Astrocyte (in vitro differentiated cells and primary cell): ENCODE measurements at regions not wholly inside any gene's neighbourhood (a gene's known extent, or its start where the extent isn't known, plus 50 kb on each side); places are given as distances from the start of the nearest gene placed in this dataset.

Experiments used
- DNase-seq: peaks from one replicate; pipeline ENCODE4 v3.0.0-alpha.2; 2010; ENCODE audit warnings: low read depth
- FAIRE-seq: peaks from 2 replicates; lab custom pipeline; 2011; peaks lifted over from hg19 to GRCh38; lab: Jason Lieb, UNC
- H2AFZ ChIP-seq: 2 replicates; pipeline ENCODE4 v1.6.0; 2012; ENCODE audit warnings: low read depth, low read length, inconsistent platforms
- H3K27ac ChIP-seq: 2 replicates; pipeline ENCODE4 v1.5.1; 2011; ENCODE audit warnings: low read depth, low read length, inconsistent platforms
- H3K27me3 ChIP-seq: 2 replicates; pipeline ENCODE4 v1.6.0; 2011; ENCODE audit warnings: low read length, inconsistent platforms; ENCODE audit not compliant: insufficient read depth
- H3K36me3 ChIP-seq: 2 replicates; pipeline ENCODE4 v1.5.1; 2011; ENCODE audit warnings: low read length, inconsistent platforms; ENCODE audit not compliant: insufficient read depth
- H3K4me1 ChIP-seq: 2 replicates; pipeline ENCODE4 v1.5.1; 2011; ENCODE audit warnings: low read length, inconsistent platforms; ENCODE audit not compliant: insufficient read depth
- H3K4me2 ChIP-seq: 2 replicates; pipeline ENCODE4 v1.6.0; 2012; ENCODE audit warnings: low read length, inconsistent platforms
- H3K4me3 ChIP-seq: 2 replicates; pipeline ENCODE4 v1.5.1; 2011; ENCODE audit warnings: low read depth, mild to moderate bottlenecking, low read length, inconsistent platforms; ENCODE audit not compliant: insufficient read depth
- H3K79me2 ChIP-seq: 2 replicates; pipeline ENCODE4 v1.6.0; 2012; ENCODE audit warnings: mild to moderate bottlenecking, low read length, inconsistent platforms; ENCODE audit not compliant: insufficient read depth
- H3K9ac ChIP-seq: 2 replicates; pipeline ENCODE4 v1.6.0; 2012; ENCODE audit warnings: mild to moderate bottlenecking, low read length, inconsistent platforms
- H3K9me3 ChIP-seq: 2 replicates; pipeline ENCODE4 v1.5.1; 2012; ENCODE audit warnings: low read depth, mild to moderate bottlenecking, low read length, inconsistent platforms; ENCODE audit not compliant: insufficient read depth
- H4K20me1 ChIP-seq: 2 replicates; pipeline ENCODE4 v1.6.0; 2012; ENCODE audit warnings: low read length, inconsistent platforms; ENCODE audit not compliant: insufficient read depth
- H3K27ac Mint-ChIP-seq: one replicate; pipeline ENCODE4 v1.8.0; 2021; ENCODE audit warnings: mild to moderate bottlenecking, mixed read lengths; ENCODE audit not compliant: unreplicated experiment
- H3K27me3 Mint-ChIP-seq: one replicate; pipeline ENCODE4 v1.8.0; 2021; ENCODE audit warnings: low read depth, mixed read lengths; ENCODE audit not compliant: unreplicated experiment
- H3K36me3 Mint-ChIP-seq: one replicate; pipeline ENCODE4 v1.8.0; 2021; ENCODE audit warnings: low read depth, mixed read lengths; ENCODE audit not compliant: unreplicated experiment
- H3K4me1 Mint-ChIP-seq: one replicate; pipeline ENCODE4 v1.8.0; 2021; ENCODE audit warnings: low read depth, mixed read lengths; ENCODE audit not compliant: unreplicated experiment
- H3K4me3 Mint-ChIP-seq: one replicate; pipeline ENCODE4 v1.8.0; 2021; ENCODE audit warnings: mild to moderate bottlenecking, moderate library complexity, mixed read lengths; ENCODE audit not compliant: unreplicated experiment
- H3K9me3 Mint-ChIP-seq: one replicate; pipeline ENCODE4 v1.8.0; 2021; ENCODE audit warnings: mild to moderate bottlenecking, mixed read lengths; ENCODE audit not compliant: unreplicated experiment
- CTCF ChIP-seq: IDR thresholded peaks from 2 replicates; pipeline ENCODE4 v1.5.1; 2011; ENCODE audit warnings: low read depth, mild to moderate bottlenecking, inconsistent platforms, low read length, moderate library complexity; ENCODE audit not compliant: insufficient read depth
- EZH2 ChIP-seq: IDR thresholded peaks from 2 replicates; pipeline ENCODE4 v1.6.1; 2012; ENCODE audit warnings: mild to moderate bottlenecking, low read length, inconsistent platforms; ENCODE audit not compliant: insufficient read depth

- no peaks in the 10 kb centered on the region for H4K20me1 ChIP-seq
- no peaks in the 10 kb centered on the region for H3K36me3 Mint-ChIP-seq
- no peak overlapping the region for H3K27ac Mint-ChIP-seq
- no peak for TF ChIP-seq CTCF
- no peak for TF ChIP-seq EZH2
- FAIRE-seq: no peak
- no peak overlapping the region for H2AFZ ChIP-seq
- peaks cover 2% of the 10 kb centered on the region for H3K27me3 Mint-ChIP-seq
- no peaks in the 10 kb centered on the region for H3K36me3 ChIP-seq
- no peak overlapping the region for H3K4me2 ChIP-seq
- no peaks in the 10 kb centered on the region for H3K27me3 ChIP-seq
- H3K9ac ChIP-seq: no peak overlapping the region
- DNase-seq: no peak
- H3K4me1 Mint-ChIP-seq: no peaks in the 10 kb centered on the region
- no peaks in the 10 kb centered on the region for H3K9me3 ChIP-seq
- no peak overlapping the region for H3K27ac ChIP-seq
- H3K9me3 Mint-ChIP-seq: no peaks in the 10 kb centered on the region
- no peaks in the 10 kb centered on the region for H3K79me2 ChIP-seq
- H3K4me3 Mint-ChIP-seq: no peak overlapping the region
- no peak overlapping the region for H3K4me3 ChIP-seq
- H3K4me1 ChIP-seq: no peaks in the 10 kb centered on the region
These were observed 264.8 kb upstream of the BRINP1 start for GRCh38 chr9:119634006-119634405.

DNA sequence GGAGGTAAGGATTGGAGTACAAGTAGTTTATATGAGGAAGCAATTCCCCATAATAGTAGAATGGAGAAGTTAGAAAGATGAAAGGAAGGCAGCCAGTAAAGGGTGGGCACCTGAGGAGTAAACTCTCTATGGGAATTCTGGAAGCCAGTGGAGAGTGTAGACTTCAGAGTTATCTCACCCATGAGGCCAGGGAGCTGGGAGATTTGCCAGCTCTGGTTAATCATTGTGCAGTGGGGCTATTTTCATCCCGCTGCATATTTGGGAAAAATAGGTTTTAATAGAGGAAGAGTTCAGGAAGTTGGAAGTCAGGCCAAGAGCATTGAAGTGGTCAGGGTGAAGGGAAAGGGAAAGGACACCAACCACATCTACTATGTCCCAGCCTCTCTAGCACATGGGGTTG, 242.3 kb upstream of the BRINP1 start:
- no peaks in the 10 kb centered on the region for H4K20me1 ChIP-seq
- no peaks in the 10 kb centered on the region for H3K4me1 Mint-ChIP-seq
- H3K9me3 Mint-ChIP-seq: no peaks in the 10 kb centered on the region
- no peaks in the 10 kb centered on the region for H3K9me3 ChIP-seq
- no peaks in the 10 kb centered on the region for H3K36me3 ChIP-seq
- no peak overlapping the region for H3K27ac ChIP-seq
- no peaks in the 10 kb centered on the region for H3K27me3 ChIP-seq
- peaks cover 20% of the 10 kb centered on the region for H3K27me3 Mint-ChIP-seq
- H3K79me2 ChIP-seq: no peaks in the 10 kb centered on the region
- H3K4me2 ChIP-seq: no peak overlapping the region
- H3K4me3 ChIP-seq: no peak overlapping the region
- H3K4me3 Mint-ChIP-seq: no peak overlapping the region
- no peak overlapping the region for H3K9ac ChIP-seq
- FAIRE-seq (no peak), DNase-seq (no peak)
- no peak overlapping the region for H3K27ac Mint-ChIP-seq
- H2AFZ ChIP-seq: no peak overlapping the region
- H3K4me1 ChIP-seq: no peaks in the 10 kb centered on the region
- no peaks in the 10 kb centered on the region for H3K36me3 Mint-ChIP-seq
- no peak for TF ChIP-seq EZH2
- TF ChIP-seq CTCF: no peak

GRCh38 chr9:119609277-119609971, 240.2 kb upstream of the BRINP1 start:
- Mint-ChIP-seq H3K9me3 (no peaks in the 10 kb centered on the region), H3K27ac (no peak overlapping the region)

More at GRCh38 chr9:119609277-119609971, 240.2 kb upstream of the BRINP1 start:
- Mint-ChIP-seq H3K4me3 (no peak overlapping the region), H3K36me3 (no peaks in the 10 kb centered on the region), H3K4me1 (no peaks in the 10 kb centered on the region), H3K27me3 (peaks cover 17% of the 10 kb centered on the region)
- Histone ChIP-seq H2AFZ (no peak overlapping the region), H4K20me1 (no peaks in the 10 kb centered on the region), H3K27ac (no peak overlapping the region), H3K4me1 (no peaks in the 10 kb centered on the region), H3K4me3 (no peak overlapping the region), H3K9me3 (no peaks in the 10 kb centered on the region), H3K9ac (no peak overlapping the region), H3K79me2 (no peaks in the 10 kb centered on the region), H3K4me2 (no peak overlapping the region), H3K27me3 (no peaks in the 10 kb centered on the region), H3K36me3 (no peaks in the 10 kb centered on the region)
- no peak for FAIRE-seq
- DNase-seq: no peak
- TF ChIP-seq EZH2 (no peak), CTCF (no peak)
